WTC11 (cell line): ENCODE measurements at regions not wholly inside any gene's neighbourhood (a gene's known extent, or its start where the extent isn't known, plus 50 kb on each side); places are given as distances from the start of the nearest gene placed in this dataset.
"Not testable (repeated sequence)": the region's sequence is repeated elsewhere in the genome, so short reads cannot be mapped to it uniquely, and the experiment has no call there.

Experiments used
- ATF2 ChIP-seq: sonication (generic); formaldehyde crosslinking; IDR thresholded peaks from 2 replicates; pipeline ENCODE4 v1.8.1; 2022; ENCODE audit warnings: low read depth, missing genetic modification reagents, borderline replicate concordance
- ATF3 ChIP-seq: sonication (generic); formaldehyde crosslinking; conservative IDR thresholded peaks from 2 replicates; pipeline ENCODE4 v1.8.1; 2022; ENCODE audit warnings: mild to moderate bottlenecking, missing genetic modification reagents
- CREM ChIP-seq: sonication (generic); formaldehyde crosslinking; IDR thresholded peaks from 2 replicates; pipeline ENCODE4 v1.8.1; 2022; ENCODE audit warnings: mild to moderate bottlenecking, missing genetic modification reagents, moderate library complexity
- CTCF ChIP-seq: fragments of 200-600 bp; IDR thresholded peaks from 2 replicates; pipeline ENCODE4 v1.8.0; 2022; ENCODE audit warnings: antibody characterized with exemption
- MAX ChIP-seq: sonication (generic); formaldehyde crosslinking; IDR thresholded peaks from 2 replicates; pipeline ENCODE4 v1.8.0; 2022; ENCODE audit warnings: mild to moderate bottlenecking, missing genetic modification reagents
- PRDM15 ChIP-seq: sonication (generic); formaldehyde crosslinking; IDR thresholded peaks from 2 replicates; pipeline ENCODE4 v1.8.0; 2022; ENCODE audit warnings: missing genetic modification reagents
- TCF7 ChIP-seq: sonication (generic); formaldehyde crosslinking; IDR thresholded peaks from 2 replicates; pipeline ENCODE4 v1.8.0; 2022; ENCODE audit warnings: mild to moderate bottlenecking, low read depth, missing genetic modification reagents, moderate library complexity
- TEAD4 ChIP-seq: sonication (generic); formaldehyde crosslinking; IDR thresholded peaks from 2 replicates; pipeline ENCODE4 v1.8.0; 2022; ENCODE audit warnings: mild to moderate bottlenecking, missing genetic modification reagents
- USF1 ChIP-seq: sonication (generic); formaldehyde crosslinking; IDR thresholded peaks from 2 replicates; pipeline ENCODE4 v1.8.0; 2022; ENCODE audit warnings: mild to moderate bottlenecking, missing genetic modification reagents
- ZNF263 ChIP-seq: sonication (generic); formaldehyde crosslinking; IDR thresholded peaks from 2 replicates; pipeline ENCODE4 v1.8.1; 2022; ENCODE audit warnings: low read depth, mild to moderate bottlenecking, moderate library complexity, missing genetic modification reagents

GRCh38 chr2:111376272-111376970 is 255.7 kb downstream of the BCL2L11 start:
- not testable (repeated sequence) for TF ChIP-seq TCF7 (CRISPR knock-in tag); CTCF; USF1 (CRISPR knock-in tag); ATF3 (CRISPR knock-in tag); ZNF263 (CRISPR knock-in tag); ATF2 (CRISPR knock-in tag); TEAD4 (CRISPR knock-in tag); PRDM15 (CRISPR knock-in tag); MAX (CRISPR knock-in tag); CREM (CRISPR knock-in tag)
